ENCODE measurements at regions not wholly inside any gene's neighbourhood (a gene's known extent, or its start where the extent isn't known, plus 50 kb on each side); places are given as distances from the start of the nearest gene placed in this dataset.

DNA sequence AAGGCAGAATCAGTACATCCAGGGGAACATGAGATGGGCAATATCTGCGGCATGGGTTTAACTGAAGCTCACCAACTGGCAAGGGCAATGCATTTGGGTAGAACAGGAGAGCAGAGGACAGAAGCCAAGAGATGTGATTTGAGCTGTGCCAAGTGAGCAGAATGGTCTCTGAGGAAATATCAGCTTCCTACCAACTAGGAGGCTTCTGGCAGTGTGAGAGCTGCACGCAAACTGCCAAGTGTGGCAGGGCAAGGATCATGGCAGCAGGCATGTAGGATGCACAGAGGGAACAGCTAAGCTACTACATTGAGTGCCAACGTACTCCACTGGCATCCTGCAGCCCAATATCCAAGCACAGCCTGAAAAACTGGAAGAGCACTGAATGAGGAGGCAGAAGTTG, 1036.5 kb downstream of the TUSC7 start:
- TF ChIP-seq, protein P1, sequence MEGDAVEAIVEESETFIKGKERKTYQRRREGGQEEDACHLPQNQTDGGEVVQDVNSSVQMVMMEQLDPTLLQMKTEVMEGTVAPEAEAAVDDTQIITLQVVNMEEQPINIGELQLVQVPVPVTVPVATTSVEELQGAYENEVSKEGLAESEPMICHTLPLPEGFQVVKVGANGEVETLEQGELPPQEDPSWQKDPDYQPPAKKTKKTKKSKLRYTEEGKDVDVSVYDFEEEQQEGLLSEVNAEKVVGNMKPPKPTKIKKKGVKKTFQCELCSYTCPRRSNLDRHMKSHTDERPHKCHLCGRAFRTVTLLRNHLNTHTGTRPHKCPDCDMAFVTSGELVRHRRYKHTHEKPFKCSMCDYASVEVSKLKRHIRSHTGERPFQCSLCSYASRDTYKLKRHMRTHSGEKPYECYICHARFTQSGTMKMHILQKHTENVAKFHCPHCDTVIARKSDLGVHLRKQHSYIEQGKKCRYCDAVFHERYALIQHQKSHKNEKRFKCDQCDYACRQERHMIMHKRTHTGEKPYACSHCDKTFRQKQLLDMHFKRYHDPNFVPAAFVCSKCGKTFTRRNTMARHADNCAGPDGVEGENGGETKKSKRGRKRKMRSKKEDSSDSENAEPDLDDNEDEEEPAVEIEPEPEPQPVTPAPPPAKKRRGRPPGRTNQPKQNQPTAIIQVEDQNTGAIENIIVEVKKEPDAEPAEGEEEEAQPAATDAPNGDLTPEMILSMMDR (IDR thresholded peaks at IDR 0.05; ENCODE audit: low read depth, low read length) = no peak
- no peak for TF ChIP-seq EZH2phosphoT487 (IDR thresholded peaks at IDR 0.05; ENCODE audit: low read depth)

Data from OCI-LY3 (cell line).